ENCODE measurements at regions not wholly inside any gene's neighbourhood (a gene's known extent, or its start where the extent isn't known, plus 50 kb on each side); places are given as distances from the start of the nearest gene placed in this dataset.
"Not testable (repeated sequence)": the region's sequence is repeated elsewhere in the genome, so short reads cannot be mapped to it uniquely, and the experiment has no call there.

DNA sequence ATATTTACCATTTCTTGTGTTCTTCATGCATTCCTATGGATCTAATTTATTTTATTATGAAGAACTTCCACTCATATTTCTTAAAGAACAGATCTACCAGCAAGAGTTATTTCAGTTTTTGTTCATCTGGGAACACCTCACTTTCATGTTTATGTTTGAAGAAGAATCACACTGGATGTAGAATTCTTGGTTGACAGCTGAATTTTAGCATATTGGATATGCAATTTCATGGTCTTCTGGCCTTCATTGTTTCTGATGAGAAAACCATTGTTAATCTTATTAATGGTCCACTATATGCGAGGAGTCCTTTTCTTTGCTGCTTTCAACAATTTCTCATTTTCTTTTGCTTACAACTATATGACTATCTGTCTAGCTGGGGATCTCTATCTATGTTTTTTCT, 189.2 kb downstream of the UXS1 start:
- Histone ChIP-seq H3K27ac (no peak overlapping the region), H3K4me3 (ENCODE audit: low read depth, low read length) (no peak overlapping the region), H3K27me3 (replicated peaks) (no peaks in the 10 kb centered on the region), H3K36me3 (replicated peaks) (no peaks in the 10 kb centered on the region)
- TF ChIP-seq, protein P1, sequence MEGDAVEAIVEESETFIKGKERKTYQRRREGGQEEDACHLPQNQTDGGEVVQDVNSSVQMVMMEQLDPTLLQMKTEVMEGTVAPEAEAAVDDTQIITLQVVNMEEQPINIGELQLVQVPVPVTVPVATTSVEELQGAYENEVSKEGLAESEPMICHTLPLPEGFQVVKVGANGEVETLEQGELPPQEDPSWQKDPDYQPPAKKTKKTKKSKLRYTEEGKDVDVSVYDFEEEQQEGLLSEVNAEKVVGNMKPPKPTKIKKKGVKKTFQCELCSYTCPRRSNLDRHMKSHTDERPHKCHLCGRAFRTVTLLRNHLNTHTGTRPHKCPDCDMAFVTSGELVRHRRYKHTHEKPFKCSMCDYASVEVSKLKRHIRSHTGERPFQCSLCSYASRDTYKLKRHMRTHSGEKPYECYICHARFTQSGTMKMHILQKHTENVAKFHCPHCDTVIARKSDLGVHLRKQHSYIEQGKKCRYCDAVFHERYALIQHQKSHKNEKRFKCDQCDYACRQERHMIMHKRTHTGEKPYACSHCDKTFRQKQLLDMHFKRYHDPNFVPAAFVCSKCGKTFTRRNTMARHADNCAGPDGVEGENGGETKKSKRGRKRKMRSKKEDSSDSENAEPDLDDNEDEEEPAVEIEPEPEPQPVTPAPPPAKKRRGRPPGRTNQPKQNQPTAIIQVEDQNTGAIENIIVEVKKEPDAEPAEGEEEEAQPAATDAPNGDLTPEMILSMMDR (IDR thresholded peaks at IDR 0.05; ENCODE audit: low read depth, low read length, missing control alignments): no peak
- in situ Hi-C loops (cut with HindIII; ENCODE audit: low pct_ligation_motif_present, low sequenced_read_pairs): no loop called here
- DNase-seq: no peak

DNA sequence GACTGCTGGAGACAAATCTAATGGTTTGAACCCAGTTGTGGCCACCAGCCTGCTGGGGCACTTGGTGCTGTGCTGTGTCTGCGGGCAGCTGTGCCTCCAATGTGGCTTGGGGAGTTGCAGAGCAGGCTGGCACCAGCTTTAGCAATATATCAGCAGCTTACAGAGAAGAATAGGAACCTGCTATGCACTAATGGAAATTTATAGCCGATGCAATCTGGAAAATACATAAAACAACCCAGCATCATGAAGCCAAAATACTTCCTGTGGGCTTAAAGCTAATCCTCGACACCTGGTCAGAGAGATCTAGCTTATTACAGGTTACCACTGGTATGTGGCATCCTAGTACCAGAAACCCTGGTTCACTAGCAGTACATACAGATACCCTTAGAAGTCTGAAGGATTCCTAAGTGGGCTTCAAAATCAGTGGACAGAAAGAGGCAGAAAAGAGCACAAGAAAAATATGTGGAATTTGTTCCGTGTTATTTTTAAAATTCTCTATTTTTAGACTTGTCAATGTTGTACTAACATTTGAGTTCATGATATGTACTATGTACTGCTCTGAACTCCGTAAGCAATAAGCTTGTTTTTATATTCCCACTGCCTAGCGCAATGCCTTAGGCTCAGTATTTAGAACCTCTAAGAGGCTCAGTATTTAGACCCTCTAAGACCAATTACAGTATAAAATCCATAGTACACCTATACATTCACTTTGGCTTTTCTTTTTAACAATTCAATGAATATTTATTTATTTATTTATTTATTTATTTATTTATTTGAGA, 194.7 kb downstream of the UXS1 start:
- no peak overlapping the region for H3K27ac ChIP-seq
- H3K27me3 ChIP-seq (replicated peaks): peaks cover 4% of the 10 kb centered on the region
- in situ Hi-C loops (cut with HindIII; ENCODE audit: low pct_ligation_motif_present, low sequenced_read_pairs): no loop called here
- TF ChIP-seq, protein P1 (IDR thresholded peaks at IDR 0.05; ENCODE audit: low read depth, low read length, missing control alignments): no peak
- DNase-seq: no peak
- no peak overlapping the region for H3K4me3 ChIP-seq (ENCODE audit: low read depth, low read length)
- H3K36me3 ChIP-seq (replicated peaks): no peaks in the 10 kb centered on the region

DNA sequence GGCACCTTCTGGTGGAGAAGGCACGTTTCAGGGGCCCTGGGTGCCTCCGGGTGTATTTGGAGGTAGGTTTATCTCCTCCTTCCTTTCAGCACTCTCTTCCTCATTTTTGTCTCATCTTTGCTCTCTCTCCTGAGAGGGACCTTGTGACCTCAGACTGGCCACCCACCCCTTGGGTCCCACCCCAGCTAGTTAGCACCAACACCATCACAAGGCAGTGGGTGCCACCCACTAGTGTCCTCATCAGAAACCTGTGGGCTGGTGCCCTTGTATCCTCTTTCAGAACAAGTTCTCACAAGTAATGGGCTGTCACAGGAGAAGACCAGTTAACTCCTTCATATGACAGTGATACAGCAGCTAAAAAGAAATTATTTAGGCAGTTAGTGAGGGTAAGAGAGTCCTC, 196.4 kb downstream of the UXS1 start:
- Histone ChIP-seq H3K27me3 (replicated peaks) (peaks cover 4% of the 10 kb centered on the region), H3K4me3 (ENCODE audit: low read depth, low read length) (no peak overlapping the region), H3K27ac (no peak overlapping the region), H3K36me3 (replicated peaks) (no peaks in the 10 kb centered on the region)
- in situ Hi-C loops (cut with HindIII; ENCODE audit: low pct_ligation_motif_present, low sequenced_read_pairs): no loop called here
- TF ChIP-seq, protein P1 (IDR thresholded peaks at IDR 0.05; ENCODE audit: low read depth, low read length, missing control alignments): no peak
- DNase-seq: no peak

DNA sequence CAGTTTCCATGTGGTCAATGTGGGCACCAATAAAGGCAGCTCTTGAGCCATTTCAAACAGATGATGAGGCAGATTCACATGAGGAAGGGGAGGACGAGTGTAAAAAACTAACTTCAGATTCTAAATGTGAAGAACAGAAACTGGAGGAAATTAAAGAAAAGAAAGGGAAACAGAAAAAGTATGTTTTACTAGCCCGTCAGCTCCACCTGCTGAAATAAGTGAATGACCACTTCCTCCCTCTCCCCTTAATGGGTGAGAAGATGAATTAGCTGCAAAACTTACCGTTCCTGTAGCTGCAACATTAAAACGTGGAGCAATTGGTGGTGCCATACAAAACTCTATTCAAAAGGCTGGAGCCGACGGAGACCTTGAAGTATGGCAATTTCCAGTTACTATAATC, 203.5 kb downstream of the UXS1 start:
- Histone ChIP-seq H3K27me3 (replicated peaks) (no peaks in the 10 kb centered on the region), H3K27ac (no peak overlapping the region), H3K4me3 (ENCODE audit: low read depth, low read length) (no peak overlapping the region), H3K36me3 (replicated peaks) (no peaks in the 10 kb centered on the region)
- DNase-seq: no peak
- TF ChIP-seq, protein P1 (IDR thresholded peaks at IDR 0.05; ENCODE audit: low read depth, low read length, missing control alignments): no peak
- in situ Hi-C loops (cut with HindIII; ENCODE audit: low pct_ligation_motif_present, low sequenced_read_pairs): no loop called here

DNA sequence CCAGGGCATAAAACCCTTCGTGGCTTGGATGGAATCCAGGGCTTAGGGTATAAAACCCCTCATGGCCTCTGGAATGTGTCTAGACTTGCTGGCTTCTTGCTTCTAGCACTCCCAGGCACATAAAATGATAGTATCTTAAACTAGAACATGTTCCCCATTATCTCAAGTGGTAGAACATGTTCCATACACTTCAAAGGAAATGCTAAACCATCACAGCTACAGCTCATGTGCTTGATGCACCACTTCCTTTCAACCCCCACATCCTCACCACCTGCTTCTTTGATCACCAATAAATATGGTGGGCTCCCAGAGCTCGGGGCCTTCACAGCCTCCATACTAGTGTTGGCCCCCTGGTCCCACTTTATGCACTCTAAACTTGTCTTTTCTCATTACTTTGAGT, 204.3 kb downstream of the UXS1 start:
- H3K4me3 ChIP-seq (ENCODE audit: low read depth, low read length); in situ Hi-C loops (cut with HindIII; ENCODE audit: low pct_ligation_motif_present, low sequenced_read_pairs); H3K36me3 ChIP-seq (replicated peaks); H3K27me3 ChIP-seq (replicated peaks); H3K27ac ChIP-seq; DNase-seq: not testable (repeated sequence)

DNA sequence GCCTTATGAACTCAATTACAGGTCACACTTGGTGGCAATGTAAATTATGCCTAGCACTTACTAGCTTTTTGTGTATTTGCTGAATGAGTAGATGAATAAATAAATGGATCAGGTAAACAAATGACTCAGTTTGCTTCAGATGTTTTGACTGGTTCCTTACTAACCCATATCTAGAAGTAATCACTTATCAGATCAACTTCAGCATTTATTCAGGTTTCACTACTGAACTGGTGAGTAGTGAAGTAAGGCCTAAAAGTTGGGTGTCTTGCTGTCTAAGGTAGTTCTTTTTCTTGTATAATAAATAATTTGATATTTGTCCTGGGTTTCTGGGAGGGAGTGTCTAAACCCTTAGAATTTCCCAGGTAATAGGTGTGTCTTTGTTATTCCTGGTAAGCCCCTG, 205.0 kb downstream of the UXS1 start:
- H3K27ac ChIP-seq: no peak overlapping the region
- H3K36me3 ChIP-seq (replicated peaks): no peaks in the 10 kb centered on the region
- H3K27me3 ChIP-seq (replicated peaks): no peaks in the 10 kb centered on the region
- no peak for DNase-seq
- TF ChIP-seq, protein P1 (IDR thresholded peaks at IDR 0.05; ENCODE audit: low read depth, low read length, missing control alignments): no peak
- in situ Hi-C loops (cut with HindIII; ENCODE audit: low pct_ligation_motif_present, low sequenced_read_pairs): no loop called here
- H3K4me3 ChIP-seq (ENCODE audit: low read depth, low read length): no peak overlapping the region
